ENCODE measurements at regions not wholly inside any gene's neighbourhood (a gene's known extent, or its start where the extent isn't known, plus 50 kb on each side); places are given as distances from the start of the nearest gene placed in this dataset.

- H3K4me3 Mint-ChIP-seq (ENCODE audit: unreplicated experiment): no peak overlapping the region
- no peaks in the 10 kb centered on the region for H3K27me3 Mint-ChIP-seq (ENCODE audit: insufficient read depth, unreplicated experiment)
- ChIA-PET POLR2A (no interaction called here), CTCF (no interaction called here)
- BruUV-seq (replicated peaks): no TSS peak
- no peaks in the 10 kb centered on the region for H3K9me3 Mint-ChIP-seq (ENCODE audit: unreplicated experiment)
- no peak for DNase-seq (ENCODE audit: unreplicated experiment)
- H3K36me3 Mint-ChIP-seq (ENCODE audit: insufficient read depth, unreplicated experiment): no peaks in the 10 kb centered on the region
- no peaks in the 10 kb centered on the region for H3K4me1 Mint-ChIP-seq (ENCODE audit: insufficient read depth, unreplicated experiment)
- no peak for TF ChIP-seq CTCF (IDR thresholded peaks at IDR 0.05; ENCODE audit: unreplicated experiment)
- intact Hi-C loops (cut with micrococcal nuclease): no loop called here
- no peak overlapping the region for H3K27ac Mint-ChIP-seq (ENCODE audit: low read depth, unreplicated experiment)
These were observed 1807.7 kb downstream of the OLFM4 start for GRCh38 chr13:54836273-54836672.

DNA sequence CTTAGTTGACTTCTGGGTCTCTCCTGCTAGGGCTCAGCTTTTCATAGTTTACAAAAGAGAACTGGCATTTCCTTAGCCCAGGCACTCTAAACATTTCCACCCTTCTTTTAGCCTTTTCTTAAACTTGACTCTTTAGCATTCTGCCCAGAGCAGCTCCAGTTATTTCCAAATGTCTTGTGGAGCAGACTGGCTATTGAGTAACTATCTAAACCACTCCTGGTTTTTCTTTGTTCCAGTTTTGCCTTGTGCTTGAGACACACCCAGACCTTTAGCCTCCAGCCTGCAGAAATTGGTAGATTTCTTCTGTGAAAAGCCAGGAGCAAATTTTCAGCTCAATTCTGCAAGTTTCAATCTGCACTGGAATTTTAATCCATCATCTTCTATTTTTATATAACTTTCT, 1813.1 kb downstream of the OLFM4 start:
- TF ChIP-seq CTCF (IDR thresholded peaks at IDR 0.05; ENCODE audit: unreplicated experiment): no peak
- Mint-ChIP-seq H3K36me3 (ENCODE audit: insufficient read depth, unreplicated experiment) (no peaks in the 10 kb centered on the region), H3K4me3 (ENCODE audit: unreplicated experiment) (no peak overlapping the region), H3K27ac (ENCODE audit: low read depth, unreplicated experiment) (no peak overlapping the region), H3K9me3 (ENCODE audit: unreplicated experiment) (no peaks in the 10 kb centered on the region), H3K4me1 (ENCODE audit: insufficient read depth, unreplicated experiment) (no peaks in the 10 kb centered on the region), H3K27me3 (ENCODE audit: insufficient read depth, unreplicated experiment) (no peaks in the 10 kb centered on the region)
- CTCF ChIA-PET: interaction anchor here (0.7 to 1.0 kb wide), 2 partner anchors 19 to 1060 kb away, joined by 3 to 5 read pairs; no protein-coding TSS in a partner anchor
- BruUV-seq (replicated peaks): no TSS peak
- DNase-seq (ENCODE audit: unreplicated experiment): peak; percentile 19
- POLR2A ChIA-PET: interaction anchor here (0.6 kb wide), 1 partner anchor 51 kb away, joined by 3 read pairs; no protein-coding TSS in a partner anchor
- intact Hi-C loops (cut with micrococcal nuclease): no loop called here

GRCh38 chr13:54845351-54845965, 1816.8 kb downstream of the OLFM4 start:
- TF ChIP-seq CTCF (IDR thresholded peaks at IDR 0.05; ENCODE audit: unreplicated experiment): no peak
- Mint-ChIP-seq H3K27me3 (ENCODE audit: insufficient read depth, unreplicated experiment) (no peaks in the 10 kb centered on the region), H3K4me1 (ENCODE audit: insufficient read depth, unreplicated experiment) (no peaks in the 10 kb centered on the region), H3K27ac (ENCODE audit: low read depth, unreplicated experiment) (no peak overlapping the region), H3K4me3 (ENCODE audit: unreplicated experiment) (no peak overlapping the region), H3K36me3 (ENCODE audit: insufficient read depth, unreplicated experiment) (no peaks in the 10 kb centered on the region), H3K9me3 (ENCODE audit: unreplicated experiment) (no peaks in the 10 kb centered on the region)
- DNase-seq (ENCODE audit: unreplicated experiment): no peak
- ChIA-PET CTCF (interaction anchor here (0.6 kb wide), 1 partner anchor 495 kb away, joined by 3 read pairs; no protein-coding TSS in a partner anchor), POLR2A (no interaction called here)
- intact Hi-C loops (cut with micrococcal nuclease): no loop called here
- no TSS peak for BruUV-seq (replicated peaks)

- no TSS peak for BruUV-seq (replicated peaks)
- H3K36me3 Mint-ChIP-seq (ENCODE audit: insufficient read depth, unreplicated experiment): no peaks in the 10 kb centered on the region
- H3K27ac Mint-ChIP-seq (ENCODE audit: low read depth, unreplicated experiment): no peak overlapping the region
- H3K9me3 Mint-ChIP-seq (ENCODE audit: unreplicated experiment): no peaks in the 10 kb centered on the region
- H3K4me3 Mint-ChIP-seq (ENCODE audit: unreplicated experiment): no peak overlapping the region
- no peaks in the 10 kb centered on the region for H3K4me1 Mint-ChIP-seq (ENCODE audit: insufficient read depth, unreplicated experiment)
- H3K27me3 Mint-ChIP-seq (ENCODE audit: insufficient read depth, unreplicated experiment): no peaks in the 10 kb centered on the region
- no peak for DNase-seq (ENCODE audit: unreplicated experiment)
- intact Hi-C loops (cut with micrococcal nuclease): no loop called here
- no peak for TF ChIP-seq CTCF (IDR thresholded peaks at IDR 0.05; ENCODE audit: unreplicated experiment)
- ChIA-PET POLR2A (no interaction called here), CTCF (interaction anchor here (0.6 kb wide), 1 partner anchor 67 kb away, joined by 3 read pairs; no protein-coding TSS in a partner anchor)
These were observed 1824.2 kb downstream of the OLFM4 start for GRCh38 chr13:54852831-54853230.

Data from MCF 10A (cell line).